ENCODE measurements at regions not wholly inside any gene's neighbourhood (a gene's known extent, or its start where the extent isn't known, plus 50 kb on each side); places are given as distances from the start of the nearest gene placed in this dataset.

GRCh38 chr11:134624166-134624920, 212.3 kb upstream of the B3GAT1 start:
- DNase-seq, result no peak

- no peak for DNase-seq
Observed at GRCh38 chr11:134623711-134624110, 211.7 kb upstream of the B3GAT1 start.

GRCh38 chr11:134622458-134622857, 210.4 kb upstream of the B3GAT1 start:
- no peak for DNase-seq

- DNase-seq, result no peak
Observed at GRCh38 chr11:134617360-134617759, 205.3 kb upstream of the B3GAT1 start.

GRCh38 chr11:134616038-134616437, 204.0 kb upstream of the B3GAT1 start:
- DNase-seq, result no peak

GRCh38 chr11:134615041-134615615, 203.1 kb upstream of the B3GAT1 start:
- no peak for DNase-seq

- DNase-seq, result no peak
Observed at GRCh38 chr11:134614141-134614540, 202.1 kb upstream of the B3GAT1 start.

GRCh38 chr11:134613646-134614045, 201.6 kb upstream of the B3GAT1 start:
- DNase-seq, result no peak

GRCh38 chr11:134612140-134613030, 200.3 kb upstream of the B3GAT1 start:
- no peak for DNase-seq

- DNase-seq, result no peak
Observed at GRCh38 chr11:134611537-134611936, 199.5 kb upstream of the B3GAT1 start.

- no peak for DNase-seq
Observed at GRCh38 chr11:134610116-134610910, 198.3 kb upstream of the B3GAT1 start.

- DNase-seq, result no peak
Observed at GRCh38 chr11:134609361-134610115, 197.5 kb upstream of the B3GAT1 start.

- DNase-seq, result no peak
Observed at GRCh38 chr11:134607963-134608750, 196.1 kb upstream of the B3GAT1 start.

- DNase-seq, result no peak
Observed at GRCh38 chr11:134606251-134606650, 194.2 kb upstream of the B3GAT1 start.

- DNase-seq, result no peak
Observed at GRCh38 chr11:134604886-134605285, 192.8 kb upstream of the B3GAT1 start.

GRCh38 chr11:134599299-134599771, 187.3 kb upstream of the B3GAT1 start:
- DNase-seq, result no peak

GRCh38 chr11:134598368-134598767, 186.3 kb upstream of the B3GAT1 start:
- no peak for DNase-seq

- no peak for DNase-seq
Observed at GRCh38 chr11:134597452-134597851, 185.4 kb upstream of the B3GAT1 start.

- no peak for DNase-seq
Observed at GRCh38 chr11:134596404-134596803, 184.4 kb upstream of the B3GAT1 start.

GRCh38 chr11:134592391-134592990, 180.4 kb upstream of the B3GAT1 start:
- DNase-seq, result no peak

All from left kidney (tissue), 1 donor.